Endothelial cell of umbilical vein (primary cell): ENCODE measurements at regions not wholly inside any gene's neighbourhood (a gene's known extent, or its start where the extent isn't known, plus 50 kb on each side); places are given as distances from the start of the nearest gene placed in this dataset.

Experiments used
- CTCF ChIP-seq, 2 donors: IDR thresholded peaks; 1 replicate in 1 of 2; 2 replicates in 1 of 2; pipeline ENCODE4 v1.5.1; 2011; ENCODE audit warnings: low read length in 2 of 2, mild to moderate bottlenecking in 2 of 2, moderate library complexity in 2 of 2, control low read depth in 1 of 2, inconsistent platforms in 1 of 2, low read depth in 1 of 2; ENCODE audit not compliant: insufficient read depth in 1 of 2; ENCODE audit errors: extremely low read depth in 1 of 2
- EZH2 ChIP-seq: IDR thresholded peaks from 2 replicates; pipeline ENCODE4 v1.6.1; 2012; ENCODE audit warnings: borderline replicate concordance, low read depth, mild to moderate bottlenecking, moderate library complexity, low read length, inconsistent platforms; ENCODE audit not compliant: severe bottlenecking
- POLR2A ChIP-seq: IDR thresholded peaks from 2 replicates; pipeline ENCODE4 v1.6.1; 2012; ENCODE audit warnings: low read depth, mild to moderate bottlenecking, control low read depth, low read length

DNA sequence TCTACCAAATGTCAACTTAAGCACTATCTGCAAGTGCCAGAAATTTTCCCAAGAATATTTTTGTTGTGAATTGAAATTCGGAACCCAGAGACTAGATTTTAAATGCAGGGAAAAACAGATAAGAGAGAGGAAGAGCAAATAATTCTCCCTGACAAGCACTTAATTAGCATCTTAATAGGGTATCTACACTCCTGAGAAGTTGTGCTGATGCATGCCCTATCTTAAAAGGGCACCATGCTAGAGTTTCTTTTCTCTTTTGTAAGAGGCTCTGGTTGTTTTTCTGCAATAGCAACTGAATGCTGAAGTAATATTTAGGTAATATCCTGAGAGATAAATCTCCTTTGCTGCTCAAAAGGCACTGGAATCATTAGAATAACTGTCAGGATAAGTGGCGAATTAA, 139.9 kb upstream of the UGT8 start:
- TF ChIP-seq CTCF (IDR thresholded peaks at IDR 0.05; ENCODE audit: extremely low read depth in 1 of 2, insufficient read depth in 1 of 2, low read depth in 1 of 2, low read length in 2 of 2) (no peak), EZH2 (no peak), POLR2A (no peak)
